ENCODE measurements at regions not wholly inside any gene's neighbourhood (a gene's known extent, or its start where the extent isn't known, plus 50 kb on each side); places are given as distances from the start of the nearest gene placed in this dataset.
"Not testable (repeated sequence)": the region's sequence is repeated elsewhere in the genome, so short reads cannot be mapped to it uniquely, and the experiment has no call there.

DNA sequence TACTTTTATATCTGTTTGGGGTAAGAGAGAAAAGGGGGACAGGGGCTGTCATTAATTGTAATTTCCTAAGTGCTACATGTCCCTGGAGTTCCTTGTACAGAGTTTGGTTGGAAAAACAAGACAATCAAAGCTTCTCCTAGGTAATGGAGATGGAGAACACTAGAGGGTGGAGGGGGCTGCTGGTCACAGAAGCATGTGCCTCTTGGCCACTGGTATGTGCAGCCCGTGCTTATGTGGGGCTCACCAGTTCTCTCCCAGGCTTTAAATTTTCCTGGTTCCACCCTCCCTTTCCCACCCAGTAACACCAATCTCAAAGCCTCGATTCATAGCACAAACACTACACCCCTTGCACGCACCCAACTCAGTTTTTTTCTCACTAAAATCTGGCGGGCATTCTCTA, 165.6 kb downstream of the SAMD5 start:
- no peak for DNase-seq (ENCODE audit: low read depth)

DNA sequence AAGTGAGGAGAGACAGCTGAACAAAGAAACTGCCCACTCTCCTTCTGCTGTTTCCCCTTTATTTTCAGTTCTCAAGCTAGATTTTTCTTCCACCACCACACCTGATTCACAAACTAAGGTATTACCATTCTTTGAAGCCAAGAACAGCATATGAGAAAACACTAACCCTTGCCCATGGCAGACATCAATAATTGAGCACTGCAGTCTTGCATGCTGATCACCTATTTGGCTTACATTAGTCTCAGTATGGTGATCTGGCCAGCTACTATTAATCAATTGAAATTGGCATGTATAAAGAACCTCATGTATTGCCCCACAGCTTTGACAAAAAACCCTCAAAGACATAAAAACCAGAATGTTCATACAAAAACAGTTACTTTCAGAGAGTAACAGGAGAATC, 166.3 kb downstream of the SAMD5 start:
- no peak for DNase-seq (ENCODE audit: low read depth)

DNA sequence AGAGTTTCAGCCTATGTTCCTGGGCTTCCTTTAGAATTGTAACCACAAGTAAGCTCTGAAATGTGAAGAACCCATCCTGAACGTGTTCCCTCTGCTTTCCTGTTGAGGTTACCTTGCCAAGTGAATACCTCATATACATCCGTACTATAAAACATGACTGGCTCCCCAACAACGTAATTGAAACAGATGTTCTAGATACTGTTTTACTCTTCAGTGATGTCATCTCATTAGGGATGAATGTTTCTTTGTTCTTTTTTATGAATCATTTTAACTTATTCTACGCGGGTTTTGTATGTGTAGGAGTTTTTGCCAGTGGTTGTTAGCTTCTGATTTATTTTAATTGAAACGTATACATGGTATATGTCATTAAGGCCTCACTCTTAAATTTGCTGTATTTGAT, 166.8 kb downstream of the SAMD5 start:
- peak; percentile 23 for DNase-seq (ENCODE audit: low read depth)

DNA sequence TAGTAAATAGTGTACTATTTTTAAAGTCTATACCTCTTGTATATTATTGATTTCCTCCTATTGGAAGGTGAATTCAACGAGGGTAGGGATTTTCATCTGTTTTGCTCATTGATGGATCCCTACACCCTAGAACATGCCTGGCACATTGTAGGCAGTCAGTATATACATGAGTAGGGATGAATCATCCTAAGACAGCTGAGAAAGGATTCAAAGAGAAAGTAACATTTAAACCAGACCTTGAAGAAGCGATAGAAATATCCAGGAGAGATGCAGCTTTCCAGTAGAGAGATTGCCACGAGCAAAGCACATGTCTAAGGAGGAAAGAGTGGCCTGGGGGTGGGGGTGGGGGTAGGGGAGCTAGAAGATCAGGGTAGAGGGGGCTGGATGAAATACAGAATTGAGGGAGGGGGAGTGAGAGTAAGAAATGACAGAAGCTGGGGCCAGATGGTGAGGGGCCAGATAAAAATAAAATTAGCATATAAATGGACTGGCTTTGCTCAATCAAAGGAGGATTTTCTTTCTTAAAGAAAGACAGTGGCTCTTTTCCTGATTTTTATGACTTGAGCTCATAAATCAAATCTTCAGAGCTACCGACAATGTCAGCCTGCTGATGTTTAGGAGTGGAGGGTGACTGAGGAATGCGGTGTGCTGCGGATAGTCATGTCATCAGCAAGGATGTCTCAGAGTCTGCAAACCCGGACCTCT, 168.2 kb downstream of the SAMD5 start:
- no peak for DNase-seq (ENCODE audit: low read depth)

GRCh38 chr6:147677647-147678046, 169.2 kb downstream of the SAMD5 start:
- DNase-seq (ENCODE audit: low read depth), result no peak

GRCh38 chr6:147678253-147678652, 169.8 kb downstream of the SAMD5 start:
- no peak for DNase-seq (ENCODE audit: low read depth)

DNA sequence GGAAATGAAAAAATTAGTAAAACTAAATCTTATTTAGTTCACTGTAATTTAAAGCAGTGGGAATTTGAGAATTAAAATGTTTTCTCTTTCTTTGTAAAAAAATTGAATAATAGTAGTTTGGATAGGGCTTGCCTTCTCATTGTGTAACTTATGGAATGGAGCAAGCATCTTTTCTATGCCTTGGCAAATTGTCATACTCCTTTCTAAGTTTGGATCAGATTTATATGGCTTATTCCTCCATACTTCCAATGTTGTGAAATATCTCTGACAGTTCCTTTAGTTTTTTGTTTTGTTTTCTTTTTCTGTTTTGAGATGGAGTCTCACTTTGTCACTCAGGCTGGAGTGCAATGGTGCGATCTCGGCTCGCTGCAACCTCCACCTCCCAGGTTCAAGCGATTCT, 176.4 kb downstream of the SAMD5 start:
- no peak for DNase-seq (ENCODE audit: low read depth)

DNA sequence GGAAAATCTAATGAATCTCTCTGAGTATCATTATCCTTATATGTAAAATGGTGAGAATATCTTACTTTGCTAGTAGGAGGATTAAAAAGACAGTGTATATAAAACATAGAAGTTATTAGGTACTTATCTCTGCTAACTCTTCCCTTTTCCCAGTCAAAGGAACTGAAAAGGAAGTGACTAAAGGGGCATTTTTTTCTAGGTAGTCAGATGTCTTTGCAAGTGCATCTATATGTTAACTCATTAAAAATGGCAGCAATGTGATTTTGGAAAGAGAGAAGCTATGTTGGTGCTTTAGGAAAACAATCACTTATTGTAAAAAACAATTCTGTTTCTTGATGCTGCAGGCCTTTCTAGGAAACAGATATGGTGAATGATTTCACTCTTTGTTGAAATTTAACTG, 180.9 kb downstream of the SAMD5 start:
- DNase-seq (ENCODE audit: low read depth), result peak; percentile 4

DNA sequence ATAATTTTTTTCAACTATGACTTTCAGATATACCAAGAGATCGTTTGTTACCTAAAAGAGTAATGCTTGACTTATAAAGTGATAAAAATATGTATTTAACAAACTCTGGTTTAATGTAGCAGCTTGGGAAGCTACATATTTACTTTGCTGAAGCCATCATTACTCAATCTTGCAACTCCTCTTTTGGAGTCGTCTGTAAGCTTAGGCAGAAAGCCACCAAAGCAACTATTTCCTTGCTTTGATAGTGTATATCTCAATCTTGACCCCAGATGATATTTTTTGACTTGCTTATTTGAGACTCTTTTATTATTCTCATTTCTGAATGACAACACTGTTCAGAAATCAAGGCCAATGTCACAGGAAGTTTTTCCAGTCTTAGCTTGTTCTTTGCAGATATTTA, 183.0 kb downstream of the SAMD5 start:
- no peak for DNase-seq (ENCODE audit: low read depth)

DNA sequence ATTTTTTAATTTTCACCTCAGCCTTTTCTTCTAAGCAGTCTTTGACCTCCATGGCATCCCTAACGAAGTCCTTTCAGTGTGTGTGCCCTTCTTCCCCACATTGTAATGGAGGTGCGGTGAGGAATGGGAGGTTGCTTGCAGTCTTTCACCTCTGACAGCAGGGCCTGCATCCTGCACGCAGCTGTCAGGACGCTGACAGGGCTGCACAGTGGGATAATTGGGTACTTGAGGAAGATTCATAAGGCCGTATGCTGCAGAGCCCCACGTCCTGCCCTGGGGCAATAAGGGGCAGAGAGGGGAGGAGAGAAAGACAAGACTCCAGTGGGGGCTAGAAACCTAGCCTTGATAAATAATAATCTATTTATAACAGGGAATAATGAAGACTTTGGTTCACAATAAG, 184.7 kb downstream of the SAMD5 start:
- no peak for DNase-seq (ENCODE audit: low read depth)

- DNase-seq (ENCODE audit: low read depth), result not testable (repeated sequence)
These were observed 186.1 kb downstream of the SAMD5 start for GRCh38 chr6:147694556-147694955.

DNA sequence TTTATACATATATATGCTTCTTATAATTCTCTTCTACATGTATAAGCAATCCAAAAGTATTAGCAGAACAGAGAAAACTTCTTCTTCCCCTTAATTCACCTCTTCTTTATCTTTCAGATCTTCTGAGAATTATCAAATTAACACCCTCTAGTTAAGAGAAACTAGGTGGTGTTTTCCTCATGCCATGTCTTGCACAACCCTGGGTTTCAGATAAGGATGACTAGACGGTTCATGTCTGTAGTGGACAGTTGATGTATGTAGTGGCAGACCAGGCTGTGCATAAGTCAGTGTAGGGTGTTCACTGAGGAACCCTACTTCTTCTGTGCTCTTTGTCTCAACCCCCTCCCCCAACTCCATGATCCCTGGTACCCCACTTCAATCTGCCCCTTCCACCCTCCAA, 187.3 kb downstream of the SAMD5 start:
- DNase-seq (ENCODE audit: low read depth), result no peak

DNA sequence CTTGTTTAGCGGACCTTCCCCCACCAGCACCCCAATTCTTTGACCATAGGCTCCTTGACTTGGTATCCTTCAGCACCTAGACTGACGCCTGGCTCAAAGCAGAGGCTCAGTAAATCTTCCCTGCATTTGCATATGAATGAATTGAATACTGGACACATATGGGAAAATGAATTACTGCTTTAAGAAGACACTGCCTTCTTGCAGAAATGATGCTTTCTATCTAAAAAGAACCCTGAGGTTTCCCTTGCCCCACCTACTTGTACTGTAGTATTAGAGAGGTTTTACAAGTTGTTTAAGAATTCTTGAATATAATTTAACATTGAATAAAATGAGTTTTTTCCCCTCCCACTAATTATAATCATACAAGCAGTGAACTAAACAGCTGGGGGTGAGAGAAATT, 190.7 kb downstream of the SAMD5 start:
- DNase-seq (ENCODE audit: low read depth), result no peak

DNA sequence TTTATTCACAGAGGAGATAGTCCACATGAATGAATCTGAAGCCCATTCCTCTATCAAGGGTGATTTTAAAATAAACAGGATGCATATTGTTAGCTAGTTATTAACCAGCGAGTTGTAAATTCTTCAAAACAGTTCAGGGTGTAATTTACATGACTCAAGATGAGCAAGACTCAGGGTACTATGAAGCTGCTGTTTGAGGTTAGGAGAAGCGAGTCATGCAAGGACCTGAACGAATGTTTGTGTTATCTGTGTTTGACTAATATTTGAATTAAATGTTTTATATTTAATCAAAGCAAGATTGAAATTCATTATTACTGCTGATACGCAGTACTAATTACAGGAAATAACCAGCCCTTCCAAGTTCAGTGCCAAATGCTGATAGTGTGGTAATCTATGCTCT, 191.1 kb downstream of the SAMD5 start:
- peak; percentile 46 for DNase-seq (ENCODE audit: low read depth)

DNA sequence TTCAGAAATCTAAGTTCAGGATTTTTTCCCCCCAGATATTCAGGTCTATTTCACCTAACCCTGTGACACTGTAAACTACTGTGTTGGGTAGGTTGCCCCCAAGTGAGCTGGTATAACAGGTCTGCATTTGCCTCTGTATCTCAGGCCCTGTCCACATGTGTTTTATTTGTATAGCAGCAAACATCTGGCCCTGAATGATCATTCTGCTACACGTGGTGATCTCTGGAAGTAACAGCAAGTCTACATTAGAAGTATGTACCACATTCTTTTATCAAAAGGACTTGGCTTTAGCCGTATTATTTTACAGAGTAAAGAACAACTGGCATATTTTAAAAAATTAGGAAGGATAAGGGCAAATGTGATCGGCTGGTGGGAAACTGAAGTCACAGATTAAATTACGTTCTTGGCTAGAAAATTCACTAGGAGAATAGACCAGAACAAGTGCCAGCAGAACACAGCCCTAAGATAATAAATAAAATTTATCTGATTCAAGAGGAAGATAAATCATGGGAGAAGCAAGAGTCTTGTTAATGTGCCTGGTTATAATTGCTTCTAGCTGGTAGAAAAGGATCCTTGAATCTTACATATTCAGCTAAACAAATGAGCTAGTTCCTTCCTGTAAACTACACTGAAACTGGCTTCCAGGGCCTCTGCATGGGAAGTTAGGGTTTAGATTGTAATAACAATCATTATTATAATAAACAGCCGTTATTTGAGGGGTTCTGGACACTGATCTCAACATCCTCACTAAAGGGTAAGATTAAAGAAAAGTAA, 192.1 kb downstream of the SAMD5 start:
- no peak for DNase-seq (ENCODE audit: low read depth)

DNA sequence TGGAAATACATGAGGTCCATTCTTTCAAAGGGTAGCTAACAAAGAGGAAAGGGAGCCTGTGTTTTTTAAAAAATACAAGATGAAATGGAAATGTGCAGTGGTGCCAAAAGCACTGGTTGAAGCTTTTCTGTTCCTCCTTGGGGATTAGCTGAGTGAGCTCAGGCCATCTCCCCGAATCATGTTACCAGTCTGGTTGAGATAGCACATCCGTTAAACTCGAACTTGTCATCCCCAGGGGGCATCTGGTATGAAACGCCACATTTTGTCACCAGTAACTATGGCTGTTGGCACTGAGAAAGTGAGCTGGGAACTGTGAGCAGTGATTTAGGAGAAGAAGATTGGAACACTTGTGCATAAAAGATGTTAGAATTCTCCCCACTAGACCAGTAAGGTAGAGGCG, 196.2 kb downstream of the SAMD5 start:
- no peak for DNase-seq (ENCODE audit: low read depth)

- DNase-seq (ENCODE audit: low read depth), result no peak
These were observed 199.0 kb downstream of the SAMD5 start for GRCh38 chr6:147707524-147707923.

- no peak for DNase-seq (ENCODE audit: low read depth)
These were observed 199.7 kb downstream of the SAMD5 start for GRCh38 chr6:147708170-147708569.

- DNase-seq (ENCODE audit: low read depth), result no peak
These were observed 201.1 kb downstream of the SAMD5 start for GRCh38 chr6:147709396-147710272.

GRCh38 chr6:147710890-147711289, 202.4 kb downstream of the SAMD5 start:
- no peak for DNase-seq (ENCODE audit: low read depth)

- no peak for DNase-seq (ENCODE audit: low read depth)
These were observed 203.0 kb downstream of the SAMD5 start for GRCh38 chr6:147711476-147711875.

DNA sequence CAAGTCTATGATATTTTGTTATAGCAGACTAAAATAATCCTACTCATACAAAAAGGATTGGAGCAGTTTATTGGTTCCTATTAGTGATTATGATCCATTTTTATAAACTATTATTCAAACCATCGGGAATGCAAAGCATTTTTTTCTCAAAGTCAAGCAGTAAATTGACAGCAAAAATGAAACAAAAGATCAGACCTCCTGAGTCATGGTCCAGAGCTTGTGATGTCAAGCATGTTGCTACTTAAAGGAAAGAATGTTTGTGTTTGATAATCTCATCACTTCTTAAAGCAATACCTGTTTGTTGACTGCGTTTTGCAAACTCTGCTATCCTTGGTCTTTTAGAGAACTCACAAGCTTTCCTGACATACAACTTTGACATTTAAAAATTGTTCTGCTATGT, 204.4 kb downstream of the SAMD5 start:
- no peak for DNase-seq (ENCODE audit: low read depth)

- no peak for DNase-seq (ENCODE audit: low read depth)
These were observed 206.5 kb downstream of the SAMD5 start for GRCh38 chr6:147715035-147715434.

Measured in non-pigmented ciliary epithelial cell (primary cell).